ENCODE measurements at regions not wholly inside any gene's neighbourhood (a gene's known extent, or its start where the extent isn't known, plus 50 kb on each side); places are given as distances from the start of the nearest gene placed in this dataset.

GRCh38 chr1:70916034-70916427, 131.6 kb downstream of the PTGER3 start:
- TF ChIP-seq EZH2phosphoT487 (IDR thresholded peaks at IDR 0.05; ENCODE audit: borderline replicate concordance): no peak
- no peak for TF ChIP-seq CTCF (conservative IDR thresholded peaks at IDR 0.05; ENCODE audit: low read length)
